Gastrocnemius medialis (tissue), 4 donors: ENCODE measurements at regions not wholly inside any gene's neighbourhood (a gene's known extent, or its start where the extent isn't known, plus 50 kb on each side); places are given as distances from the start of the nearest gene placed in this dataset.

ENCODE experiments used
- ATAC-seq, 2 donors: fragments of 150-250 bp; one replicate each; pipeline ENCODE4 v1.9.1; 2016
- DNase-seq, 2 donors: peaks; one replicate each; pipeline ENCODE4 v3.0.0-alpha.2; 2019
- H3K27ac ChIP-seq, 4 donors: fragments of 200-600 bp; sonication (generic); 1 replicate in 1 of 4; 2 replicates in 3 of 4; pipeline ENCODE4 v1.5.1; 2016 to 2018; ENCODE audit warnings: mild to moderate bottlenecking in 2 of 4, moderate library complexity in 1 of 4
- H3K27me3 ChIP-seq, 3 donors: fragments of 200-600 bp; sonication (generic) in 2 of 3; 1 replicate in 1 of 3; 2 replicates in 2 of 3; pipeline versions ENCODE4 v1.5.1 to v1.6.0; 2016 to 2019; ENCODE audit warnings: mild to moderate bottlenecking in 1 of 3, moderate library complexity in 1 of 3
- H3K36me3 ChIP-seq, 2 donors: fragments of 200-600 bp; sonication (generic) in 1 of 2; one replicate each; pipeline ENCODE4 v1.5.1; 2017 to 2018
- H3K4me1 ChIP-seq, 2 donors: fragments of 200-600 bp; sonication (generic) in 1 of 2; one replicate each; pipeline ENCODE4 v1.5.1; 2016 to 2017; ENCODE audit warnings: mild to moderate bottlenecking in 2 of 2
- H3K4me3 ChIP-seq, 4 donors: fragments of 200-600 bp; sonication (generic) in 3 of 4; 1 replicate in 1 of 4; 2 replicates in 3 of 4; pipeline ENCODE4 v1.5.1; 2016 to 2019; ENCODE audit warnings: mild to moderate bottlenecking in 2 of 4
- H3K9me3 ChIP-seq, 3 donors: fragments of 200-600 bp; sonication (generic) in 2 of 3; 1 replicate in 1 of 3; 2 replicates in 2 of 3; pipeline ENCODE4 v1.5.1; 2016 to 2019
- POLR2A ChIP-seq, 2 donors: fragments of 450-650 bp; IDR thresholded peaks; one replicate each; pipeline ENCODE4 v1.6.1; 2017; ENCODE audit warnings: antibody characterized with exemption in 2 of 2, mild to moderate bottlenecking in 2 of 2, moderate library complexity in 2 of 2
- in situ Hi-C, 4 donors: fragments of 200-750 bp; cut with MboI; loops; one replicate each; pipeline versions ENCODE4 v1.15.0 to v1.8.0; 2017; ENCODE audit warnings: low sequenced_read_pairs in 4 of 4
- intact Hi-C: fragments of 100-400 bp; cut with DNase I; formaldehyde crosslinking; loops from one replicate; pipeline ENCODE4 v1.15.1; 2023; ENCODE audit warnings: low total_unique reads
- TF ChIP-seq, protein P1 (sequence below), 5 experiments: fragments of 450-650 bp in 3 of 5; fragments of 200-600 bp in 2 of 5; sonication (generic) in 2 of 5; IDR thresholded peaks in 4 of 5; conservative IDR thresholded peaks in 1 of 5; 1 replicate in 4 of 5; 2 replicates in 1 of 5; pipeline ENCODE4 v1.5.1; 2016 to 2019; ENCODE audit warnings: antibody characterized with exemption in 5 of 5, mild to moderate bottlenecking in 3 of 5, moderate library complexity in 3 of 5

DNA sequence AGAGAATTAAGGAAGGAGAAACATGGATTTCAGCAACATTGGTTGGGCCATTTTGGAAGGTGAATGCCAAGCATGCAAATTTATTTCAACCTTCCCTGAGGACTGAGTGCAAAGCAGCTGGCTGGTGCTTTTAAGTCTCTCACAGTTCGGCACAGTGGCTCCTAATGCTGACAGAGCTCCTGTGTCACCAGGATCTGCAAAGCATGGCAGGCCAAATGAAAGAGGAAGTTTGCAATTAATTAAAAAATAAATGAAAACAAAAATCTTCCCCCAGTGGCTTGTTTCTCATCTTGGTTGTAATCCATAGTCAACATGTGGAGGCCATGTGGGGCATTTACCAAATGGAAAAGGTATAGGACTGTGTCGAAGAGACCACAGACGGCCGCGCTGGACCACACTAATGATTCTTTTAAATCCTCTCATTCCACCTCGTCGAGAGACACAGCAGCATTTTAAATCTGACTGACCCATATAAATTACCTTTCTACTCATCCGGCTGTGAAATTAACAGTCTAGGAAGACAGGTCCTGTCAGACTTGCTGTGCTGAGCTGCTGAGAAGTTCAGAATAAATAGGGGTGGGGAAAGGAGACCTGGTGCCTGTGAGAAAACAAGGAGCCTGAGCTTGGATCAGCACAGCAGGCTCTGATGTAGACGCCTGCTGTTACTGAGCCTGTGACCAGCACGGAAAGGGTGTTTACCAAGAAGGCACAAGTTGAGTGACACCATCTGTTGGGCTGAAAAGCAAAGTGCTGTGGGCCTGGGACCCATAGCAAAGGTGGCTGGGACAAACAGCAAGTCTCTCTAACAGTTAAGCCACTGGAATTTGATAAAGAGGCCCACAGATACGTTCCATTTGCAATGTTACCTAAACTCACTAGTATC is 136.0 kb upstream of the COL1A2 start:
- no peak for DNase-seq
- intact Hi-C loops (no loop called here), in situ Hi-C loops (no loop called here)

DNA sequence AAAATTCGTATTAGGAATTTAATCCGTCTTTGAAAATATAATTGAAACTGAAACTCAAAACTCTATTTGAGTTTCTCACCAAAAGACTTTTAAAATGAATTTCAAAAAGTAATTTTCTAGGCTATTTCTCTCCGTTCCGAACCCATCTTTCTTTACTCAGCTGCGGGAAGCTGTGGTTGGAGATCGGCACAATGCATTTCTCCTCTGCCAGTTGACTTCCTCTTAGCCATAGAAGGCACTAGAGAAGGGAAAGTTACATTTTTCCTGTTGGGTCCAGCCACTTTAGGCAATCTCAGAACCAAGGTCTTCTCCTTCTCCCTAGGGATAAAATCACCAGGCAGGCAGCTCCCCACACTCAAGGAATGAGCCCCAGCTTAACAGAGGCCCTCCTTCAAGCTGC is 133.6 kb upstream of the COL1A2 start:
- in situ Hi-C loops (no loop called here), intact Hi-C loops (no loop called here)
- H3K36me3 ChIP-seq = no peaks in the 10 kb centered on the region
- DNase-seq (no peak), ATAC-seq (no peak)
- TF ChIP-seq, protein P1, sequence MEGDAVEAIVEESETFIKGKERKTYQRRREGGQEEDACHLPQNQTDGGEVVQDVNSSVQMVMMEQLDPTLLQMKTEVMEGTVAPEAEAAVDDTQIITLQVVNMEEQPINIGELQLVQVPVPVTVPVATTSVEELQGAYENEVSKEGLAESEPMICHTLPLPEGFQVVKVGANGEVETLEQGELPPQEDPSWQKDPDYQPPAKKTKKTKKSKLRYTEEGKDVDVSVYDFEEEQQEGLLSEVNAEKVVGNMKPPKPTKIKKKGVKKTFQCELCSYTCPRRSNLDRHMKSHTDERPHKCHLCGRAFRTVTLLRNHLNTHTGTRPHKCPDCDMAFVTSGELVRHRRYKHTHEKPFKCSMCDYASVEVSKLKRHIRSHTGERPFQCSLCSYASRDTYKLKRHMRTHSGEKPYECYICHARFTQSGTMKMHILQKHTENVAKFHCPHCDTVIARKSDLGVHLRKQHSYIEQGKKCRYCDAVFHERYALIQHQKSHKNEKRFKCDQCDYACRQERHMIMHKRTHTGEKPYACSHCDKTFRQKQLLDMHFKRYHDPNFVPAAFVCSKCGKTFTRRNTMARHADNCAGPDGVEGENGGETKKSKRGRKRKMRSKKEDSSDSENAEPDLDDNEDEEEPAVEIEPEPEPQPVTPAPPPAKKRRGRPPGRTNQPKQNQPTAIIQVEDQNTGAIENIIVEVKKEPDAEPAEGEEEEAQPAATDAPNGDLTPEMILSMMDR (IDR thresholded peaks at IDR 0.05 in 4 of 5, conservative IDR thresholded peaks at IDR 0.05 in 1 of 5) = no peak
- no peak for TF ChIP-seq POLR2A (IDR thresholded peaks at IDR 0.05)
- H3K27me3 ChIP-seq = no peaks in the 10 kb centered on the region
- no peak overlapping the region for H3K27ac ChIP-seq
- H3K9me3 ChIP-seq = peaks cover 0 to 3% (median 0%) of the 10 kb centered on the region in 3 donors
- H3K4me1 ChIP-seq = no peaks in the 10 kb centered on the region
- no peak overlapping the region for H3K4me3 ChIP-seq

More for the DNA sequence above, 136.0 kb upstream of the COL1A2 start:
- Histone ChIP-seq H3K9me3 (no peaks in the 10 kb centered on the region), H3K4me1 (no peaks in the 10 kb centered on the region), H3K27me3 (no peaks in the 10 kb centered on the region), H3K4me3 (no peak overlapping the region), H3K27ac (no peak overlapping the region), H3K36me3 (no peaks in the 10 kb centered on the region)
- no peak for ATAC-seq
- TF ChIP-seq, protein P1 (IDR thresholded peaks at IDR 0.05 in 4 of 5, conservative IDR thresholded peaks at IDR 0.05 in 1 of 5) = no peak
- no peak for TF ChIP-seq POLR2A (IDR thresholded peaks at IDR 0.05)

DNA sequence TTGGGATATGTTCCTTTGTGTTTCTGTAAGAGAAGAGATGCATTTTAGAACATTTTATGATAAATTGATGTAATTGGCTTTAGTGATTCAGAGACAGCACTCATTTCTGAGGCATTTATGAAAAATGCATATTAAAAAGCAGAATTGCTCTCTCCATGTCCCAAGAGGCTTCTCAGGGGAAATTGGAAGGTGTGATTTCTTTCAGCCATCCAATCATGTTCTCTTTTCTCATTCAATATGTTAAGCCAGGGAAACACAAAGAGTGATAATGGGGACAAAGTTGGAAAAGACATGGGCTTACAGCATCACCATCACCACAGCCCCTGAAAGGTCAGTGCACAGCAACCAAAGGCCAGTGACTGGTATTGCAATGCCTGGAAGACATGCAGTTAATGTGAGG is 129.9 kb upstream of the COL1A2 start:
- H3K27ac ChIP-seq = no peak overlapping the region
- no peak for ATAC-seq
- no peaks in the 10 kb centered on the region for H3K36me3 ChIP-seq
- H3K27me3 ChIP-seq = no peaks in the 10 kb centered on the region
- DNase-seq = no peak
- H3K4me1 ChIP-seq = no peaks in the 10 kb centered on the region
- in situ Hi-C loops (no loop called here), intact Hi-C loops (no loop called here)
- H3K9me3 ChIP-seq = peaks cover 0 to 3% (median 0%) of the 10 kb centered on the region in 3 donors
- TF ChIP-seq, protein P1 (IDR thresholded peaks at IDR 0.05 in 4 of 5, conservative IDR thresholded peaks at IDR 0.05 in 1 of 5) = no peak
- H3K4me3 ChIP-seq = no peak overlapping the region

DNA sequence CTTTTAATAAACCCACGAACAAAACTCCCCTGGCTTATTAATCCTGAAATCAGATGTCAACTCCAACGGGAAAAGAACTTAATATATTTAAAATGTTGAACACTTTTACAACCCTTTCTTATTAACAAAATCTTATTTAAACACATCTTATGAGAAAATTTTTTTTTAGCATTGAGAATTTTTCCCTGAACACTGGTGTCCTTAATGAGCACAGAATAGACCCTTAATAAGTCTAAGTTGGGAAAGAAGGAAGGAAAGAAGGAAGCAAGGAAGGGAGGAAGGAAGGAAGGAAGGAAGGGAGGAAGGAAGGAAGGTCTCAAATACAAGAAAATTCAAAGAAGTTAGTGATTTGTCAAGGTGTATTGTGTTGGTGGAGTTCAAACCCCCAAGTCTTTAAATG is 129.2 kb upstream of the COL1A2 start:
- intact Hi-C loops = no loop called here
- Histone ChIP-seq H3K27ac (no peak overlapping the region), H3K36me3 (no peaks in the 10 kb centered on the region), H3K9me3 (peaks cover 0 to 3% (median 0%) of the 10 kb centered on the region in 3 donors), H3K4me3 (no peak overlapping the region), H3K4me1 (no peaks in the 10 kb centered on the region), H3K27me3 (no peaks in the 10 kb centered on the region)
- TF ChIP-seq POLR2A (IDR thresholded peaks at IDR 0.05) = no peak
- TF ChIP-seq, protein P1 (IDR thresholded peaks at IDR 0.05 in 4 of 5, conservative IDR thresholded peaks at IDR 0.05 in 1 of 5) = no peak
- no peak for DNase-seq
- in situ Hi-C loops = no loop called here
- no peak for ATAC-seq
